ENCODE measurements at regions not wholly inside any gene's neighbourhood (a gene's known extent, or its start where the extent isn't known, plus 50 kb on each side); places are given as distances from the start of the nearest gene placed in this dataset.

DNA sequence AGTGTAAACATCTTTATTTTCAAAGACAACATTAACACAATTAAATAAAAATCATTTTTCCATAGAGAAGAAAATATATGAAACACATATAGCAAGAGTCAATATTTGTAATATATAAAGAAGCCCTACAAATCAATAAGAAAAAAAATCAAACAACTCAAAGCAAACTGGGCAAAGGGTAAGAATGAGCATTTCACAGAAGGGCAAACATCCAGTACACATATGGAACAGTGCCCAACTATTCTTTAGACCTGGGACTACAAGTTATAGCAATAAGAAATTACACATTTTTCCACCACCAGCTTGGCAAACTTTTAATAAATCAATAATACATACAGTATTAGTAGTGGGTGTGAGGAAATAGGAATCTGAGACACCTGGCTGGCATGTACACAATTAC is 324.1 kb downstream of the CYP26B1 start:
- Mint-ChIP-seq H3K4me3 (no peak overlapping the region), H3K27ac (no peak overlapping the region)

More for the DNA sequence above, 324.1 kb downstream of the CYP26B1 start:
- Histone ChIP-seq H3K36me3 (ENCODE audit: insufficient read depth) (no peaks in the 10 kb centered on the region), H3K4me3 (no peak overlapping the region), H3K9me2 (ENCODE audit: insufficient read depth) (0 out of 2 replicates have a peak, but pooled peaks cover 4% of the 10 kb centered on the region), H3K4me2 (no peak overlapping the region), H3K27me3 (ENCODE audit: insufficient read depth) (no peaks in the 10 kb centered on the region), H4K20me1 (replicated peaks; ENCODE audit: insufficient read depth) (no peaks in the 10 kb centered on the region), H2AFZ (no peak overlapping the region), H3K4me1 (ENCODE audit: insufficient read depth) (no peaks in the 10 kb centered on the region), H3K27ac (ENCODE audit: low read depth) (no peak overlapping the region), H3K79me2 (replicated peaks; ENCODE audit: insufficient read depth) (no peaks in the 10 kb centered on the region), H3F3A (replicated peaks; ENCODE audit: low read depth) (no peaks in the 10 kb centered on the region)
- DNase-seq (ENCODE audit: low spot score) (no peak), ATAC-seq (no peak)
- no peak for TF ChIP-seq NANOG (IDR thresholded peaks at IDR 0.05; ENCODE audit: borderline replicate concordance)
- no peak for TF ChIP-seq CREB1 (CRISPR knock-in tag; IDR thresholded peaks at IDR 0.05; ENCODE audit: low read depth)
- no peak for TF ChIP-seq STAT1 (IDR thresholded peaks at IDR 0.05; ENCODE audit: unreplicated experiment)
- no peak for TF ChIP-seq POLR2AphosphoS5 (IDR thresholded peaks at IDR 0.05; ENCODE audit: low read depth)
- TF ChIP-seq, protein P1, sequence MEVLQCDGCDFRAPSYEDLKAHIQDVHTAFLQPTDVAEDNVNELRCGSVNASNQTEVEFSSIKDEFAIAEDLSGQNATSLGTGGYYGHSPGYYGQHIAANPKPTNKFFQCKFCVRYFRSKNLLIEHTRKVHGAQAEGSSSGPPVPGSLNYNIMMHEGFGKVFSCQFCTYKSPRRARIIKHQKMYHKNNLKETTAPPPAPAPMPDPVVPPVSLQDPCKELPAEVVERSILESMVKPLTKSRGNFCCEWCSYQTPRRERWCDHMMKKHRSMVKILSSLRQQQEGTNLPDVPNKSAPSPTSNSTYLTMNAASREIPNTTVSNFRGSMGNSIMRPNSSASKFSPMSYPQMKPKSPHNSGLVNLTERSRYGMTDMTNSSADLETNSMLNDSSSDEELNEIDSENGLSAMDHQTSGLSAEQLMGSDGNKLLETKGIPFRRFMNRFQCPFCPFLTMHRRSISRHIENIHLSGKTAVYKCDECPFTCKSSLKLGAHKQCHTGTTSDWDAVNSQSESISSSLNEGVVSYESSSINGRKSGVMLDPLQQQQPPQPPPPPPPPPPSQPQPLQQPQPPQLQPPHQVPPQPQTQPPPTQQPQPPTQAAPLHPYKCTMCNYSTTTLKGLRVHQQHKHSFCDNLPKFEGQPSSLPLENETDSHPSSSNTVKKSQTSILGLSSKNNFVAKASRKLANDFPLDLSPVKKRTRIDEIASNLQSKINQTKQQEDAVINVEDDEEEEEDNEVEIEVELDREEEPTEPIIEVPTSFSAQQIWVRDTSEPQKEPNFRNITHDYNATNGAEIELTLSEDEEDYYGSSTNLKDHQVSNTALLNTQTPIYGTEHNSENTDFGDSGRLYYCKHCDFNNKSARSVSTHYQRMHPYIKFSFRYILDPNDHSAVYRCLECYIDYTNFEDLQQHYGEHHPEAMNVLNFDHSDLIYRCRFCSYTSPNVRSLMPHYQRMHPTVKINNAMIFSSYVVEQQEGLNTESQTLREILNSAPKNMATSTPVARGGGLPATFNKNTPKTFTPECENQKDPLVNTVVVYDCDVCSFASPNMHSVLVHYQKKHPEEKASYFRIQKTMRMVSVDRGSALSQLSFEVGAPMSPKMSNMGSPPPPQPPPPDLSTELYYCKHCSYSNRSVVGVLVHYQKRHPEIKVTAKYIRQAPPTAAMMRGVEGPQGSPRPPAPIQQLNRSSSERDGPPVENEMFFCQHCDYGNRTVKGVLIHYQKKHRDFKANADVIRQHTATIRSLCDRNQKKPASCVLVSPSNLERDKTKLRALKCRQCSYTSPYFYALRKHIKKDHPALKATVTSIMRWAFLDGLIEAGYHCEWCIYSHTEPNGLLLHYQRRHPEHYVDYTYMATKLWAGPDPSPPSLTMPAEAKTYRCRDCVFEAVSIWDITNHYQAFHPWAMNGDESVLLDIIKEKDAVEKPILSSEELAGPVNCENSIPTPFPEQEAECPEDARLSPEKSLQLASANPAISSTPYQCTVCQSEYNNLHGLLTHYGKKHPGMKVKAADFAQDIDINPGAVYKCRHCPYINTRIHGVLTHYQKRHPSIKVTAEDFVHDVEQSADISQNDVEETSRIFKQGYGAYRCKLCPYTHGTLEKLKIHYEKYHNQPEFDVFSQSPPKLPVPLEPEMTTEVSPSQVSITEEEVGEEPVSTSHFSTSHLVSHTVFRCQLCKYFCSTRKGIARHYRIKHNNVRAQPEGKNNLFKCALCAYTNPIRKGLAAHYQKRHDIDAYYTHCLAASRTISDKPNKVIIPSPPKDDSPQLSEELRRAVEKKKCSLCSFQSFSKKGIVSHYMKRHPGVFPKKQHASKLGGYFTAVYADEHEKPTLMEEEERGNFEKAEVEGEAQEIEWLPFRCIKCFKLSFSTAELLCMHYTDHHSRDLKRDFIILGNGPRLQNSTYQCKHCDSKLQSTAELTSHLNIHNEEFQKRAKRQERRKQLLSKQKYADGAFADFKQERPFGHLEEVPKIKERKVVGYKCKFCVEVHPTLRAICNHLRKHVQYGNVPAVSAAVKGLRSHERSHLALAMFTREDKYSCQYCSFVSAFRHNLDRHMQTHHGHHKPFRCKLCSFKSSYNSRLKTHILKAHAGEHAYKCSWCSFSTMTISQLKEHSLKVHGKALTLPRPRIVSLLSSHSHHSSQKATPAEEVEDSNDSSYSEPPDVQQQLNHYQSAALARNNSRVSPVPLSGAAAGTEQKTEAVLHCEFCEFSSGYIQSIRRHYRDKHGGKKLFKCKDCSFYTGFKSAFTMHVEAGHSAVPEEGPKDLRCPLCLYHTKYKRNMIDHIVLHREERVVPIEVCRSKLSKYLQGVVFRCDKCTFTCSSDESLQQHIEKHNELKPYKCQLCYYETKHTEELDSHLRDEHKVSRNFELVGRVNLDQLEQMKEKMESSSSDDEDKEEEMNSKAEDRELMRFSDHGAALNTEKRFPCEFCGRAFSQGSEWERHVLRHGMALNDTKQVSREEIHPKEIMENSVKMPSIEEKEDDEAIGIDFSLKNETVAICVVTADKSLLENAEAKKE (CRISPR knock-in tag; IDR thresholded peaks at IDR 0.05) = no peak
- TF ChIP-seq, protein P2, sequence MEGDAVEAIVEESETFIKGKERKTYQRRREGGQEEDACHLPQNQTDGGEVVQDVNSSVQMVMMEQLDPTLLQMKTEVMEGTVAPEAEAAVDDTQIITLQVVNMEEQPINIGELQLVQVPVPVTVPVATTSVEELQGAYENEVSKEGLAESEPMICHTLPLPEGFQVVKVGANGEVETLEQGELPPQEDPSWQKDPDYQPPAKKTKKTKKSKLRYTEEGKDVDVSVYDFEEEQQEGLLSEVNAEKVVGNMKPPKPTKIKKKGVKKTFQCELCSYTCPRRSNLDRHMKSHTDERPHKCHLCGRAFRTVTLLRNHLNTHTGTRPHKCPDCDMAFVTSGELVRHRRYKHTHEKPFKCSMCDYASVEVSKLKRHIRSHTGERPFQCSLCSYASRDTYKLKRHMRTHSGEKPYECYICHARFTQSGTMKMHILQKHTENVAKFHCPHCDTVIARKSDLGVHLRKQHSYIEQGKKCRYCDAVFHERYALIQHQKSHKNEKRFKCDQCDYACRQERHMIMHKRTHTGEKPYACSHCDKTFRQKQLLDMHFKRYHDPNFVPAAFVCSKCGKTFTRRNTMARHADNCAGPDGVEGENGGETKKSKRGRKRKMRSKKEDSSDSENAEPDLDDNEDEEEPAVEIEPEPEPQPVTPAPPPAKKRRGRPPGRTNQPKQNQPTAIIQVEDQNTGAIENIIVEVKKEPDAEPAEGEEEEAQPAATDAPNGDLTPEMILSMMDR (conservative IDR thresholded peaks at IDR 0.05; ENCODE audit: low read depth in 2 of 2) = no peak
- no peak for TF ChIP-seq JUNB (IDR thresholded peaks at IDR 0.05; ENCODE audit: unreplicated experiment)
- TF ChIP-seq, protein P3, sequence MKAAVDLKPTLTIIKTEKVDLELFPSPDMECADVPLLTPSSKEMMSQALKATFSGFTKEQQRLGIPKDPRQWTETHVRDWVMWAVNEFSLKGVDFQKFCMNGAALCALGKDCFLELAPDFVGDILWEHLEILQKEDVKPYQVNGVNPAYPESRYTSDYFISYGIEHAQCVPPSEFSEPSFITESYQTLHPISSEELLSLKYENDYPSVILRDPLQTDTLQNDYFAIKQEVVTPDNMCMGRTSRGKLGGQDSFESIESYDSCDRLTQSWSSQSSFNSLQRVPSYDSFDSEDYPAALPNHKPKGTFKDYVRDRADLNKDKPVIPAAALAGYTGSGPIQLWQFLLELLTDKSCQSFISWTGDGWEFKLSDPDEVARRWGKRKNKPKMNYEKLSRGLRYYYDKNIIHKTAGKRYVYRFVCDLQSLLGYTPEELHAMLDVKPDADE (IDR thresholded peaks at IDR 0.05) = no peak
- TF ChIP-seq, protein P4, sequence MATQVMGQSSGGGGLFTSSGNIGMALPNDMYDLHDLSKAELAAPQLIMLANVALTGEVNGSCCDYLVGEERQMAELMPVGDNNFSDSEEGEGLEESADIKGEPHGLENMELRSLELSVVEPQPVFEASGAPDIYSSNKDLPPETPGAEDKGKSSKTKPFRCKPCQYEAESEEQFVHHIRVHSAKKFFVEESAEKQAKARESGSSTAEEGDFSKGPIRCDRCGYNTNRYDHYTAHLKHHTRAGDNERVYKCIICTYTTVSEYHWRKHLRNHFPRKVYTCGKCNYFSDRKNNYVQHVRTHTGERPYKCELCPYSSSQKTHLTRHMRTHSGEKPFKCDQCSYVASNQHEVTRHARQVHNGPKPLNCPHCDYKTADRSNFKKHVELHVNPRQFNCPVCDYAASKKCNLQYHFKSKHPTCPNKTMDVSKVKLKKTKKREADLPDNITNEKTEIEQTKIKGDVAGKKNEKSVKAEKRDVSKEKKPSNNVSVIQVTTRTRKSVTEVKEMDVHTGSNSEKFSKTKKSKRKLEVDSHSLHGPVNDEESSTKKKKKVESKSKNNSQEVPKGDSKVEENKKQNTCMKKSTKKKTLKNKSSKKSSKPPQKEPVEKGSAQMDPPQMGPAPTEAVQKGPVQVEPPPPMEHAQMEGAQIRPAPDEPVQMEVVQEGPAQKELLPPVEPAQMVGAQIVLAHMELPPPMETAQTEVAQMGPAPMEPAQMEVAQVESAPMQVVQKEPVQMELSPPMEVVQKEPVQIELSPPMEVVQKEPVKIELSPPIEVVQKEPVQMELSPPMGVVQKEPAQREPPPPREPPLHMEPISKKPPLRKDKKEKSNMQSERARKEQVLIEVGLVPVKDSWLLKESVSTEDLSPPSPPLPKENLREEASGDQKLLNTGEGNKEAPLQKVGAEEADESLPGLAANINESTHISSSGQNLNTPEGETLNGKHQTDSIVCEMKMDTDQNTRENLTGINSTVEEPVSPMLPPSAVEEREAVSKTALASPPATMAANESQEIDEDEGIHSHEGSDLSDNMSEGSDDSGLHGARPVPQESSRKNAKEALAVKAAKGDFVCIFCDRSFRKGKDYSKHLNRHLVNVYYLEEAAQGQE (IDR thresholded peaks at IDR 0.05; ENCODE audit: unreplicated experiment) = no peak
- no peak for TF ChIP-seq EZH2 (IDR thresholded peaks at IDR 0.05; ENCODE audit: low read depth, unreplicated experiment)
- no peak for TF ChIP-seq ZNF331 (CRISPR knock-in tag; IDR thresholded peaks at IDR 0.05; ENCODE audit: low read depth)
- no peak for TF ChIP-seq EZH2phosphoT487 (IDR thresholded peaks at IDR 0.05; ENCODE audit: unreplicated experiment)
- TF ChIP-seq ZNF114 (CRISPR knock-in tag; IDR thresholded peaks at IDR 0.05) = no peak
- peaks cover 14% of the 10 kb centered on the region for H3K9me3 Mint-ChIP-seq
- H3K4me1 Mint-ChIP-seq = no peaks in the 10 kb centered on the region
- H3K27me3 Mint-ChIP-seq (ENCODE audit: insufficient read depth, low read depth, poor library complexity) = peaks cover 4% of the 10 kb centered on the region
- no peaks in the 10 kb centered on the region; the same call in 2 of the 3 replicates for H3K36me3 Mint-ChIP-seq (ENCODE audit: low read depth)
